K562 (cell line): ENCODE measurements at regions not wholly inside any gene's neighbourhood (a gene's known extent, or its start where the extent isn't known, plus 50 kb on each side); places are given as distances from the start of the nearest gene placed in this dataset.

Experiments used
- ATAC-seq: fragments of 200-7000 bp; cut with Tn5 transposase; 3 replicates; pipeline ENCODE4 v1.9.1; 2020; ENCODE audit warnings: moderate library complexity
- BruUV-seq: library from RNA; stranded (reverse); fragments of 400-500 nt; replicated peaks from 2 replicates; lab custom pipeline; 2021; lab: Mats Ljungman, UMichigan
- CTCF ChIA-PET: fragments of 300-600 bp; formaldehyde crosslinking; extraction: SDS; loops from one replicate; lab custom pipeline; 2021; ENCODE audit warnings: low intra/inter-chr PET ratio; lab: Yijun Ruan, JAX
- POLR2A ChIA-PET: fragments of 300-600, 350-650 bp; sonication (Branson Sonifier 250); formaldehyde crosslinking; extraction: SDS; loops from one replicate; lab custom pipeline; 2021; ENCODE audit warnings: antibody characterized with exemption, inconsistent platforms; lab: Yijun Ruan, JAX
- DNase-seq, 4 experiments: peaks; one replicate each; pipeline versions ENCODE4 v3.0.0 to v3.0.0-alpha.2; 2011 to 2018; ENCODE audit warnings: low spot score in 3 of 4, mixed read lengths in 3 of 4; ENCODE audit errors: extremely low read depth in 1 of 4
- FAIRE-seq: peaks from 2 replicates; lab custom pipeline; 2011; peaks lifted over from hg19 to GRCh38; lab: Jason Lieb, UNC
- H2AFZ ChIP-seq: 2 replicates; pipeline ENCODE4 v1.6.0; 2011; ENCODE audit warnings: low read depth, low read length, control low read depth, inconsistent platforms
- H3K27ac ChIP-seq: fragments of 200-600 bp; 3 replicates; pipeline ENCODE4 v1.8.0; 2011; ENCODE audit warnings: low read depth, mild to moderate bottlenecking, control low read depth, inconsistent platforms, low read length, moderate library complexity, mixed read lengths; ENCODE audit errors: extremely low read depth
- H3K27me3 ChIP-seq, 2 experiments: fragments of 300-600 bp in 1 of 2; 2 replicates in 1 of 2; 3 replicates in 1 of 2; pipeline versions ENCODE4 v1.6.0 to v1.8.0; 2011; ENCODE audit warnings: inconsistent platforms in 2 of 2, low read length in 2 of 2, mild to moderate bottlenecking in 1 of 2, mixed read lengths in 1 of 2, moderate library complexity in 1 of 2; ENCODE audit not compliant: control insufficient read depth in 2 of 2, insufficient read depth in 2 of 2
- H3K36me3 ChIP-seq: fragments of 300-600 bp; 3 replicates; pipeline ENCODE4 v1.8.0; 2011; ENCODE audit warnings: mild to moderate bottlenecking, low read length, inconsistent platforms; ENCODE audit not compliant: control insufficient read depth, insufficient read depth
- H3K4me1 ChIP-seq, 2 experiments: fragments of 200-600 bp in 1 of 2; replicated peaks in 1 of 2; 2 replicates in 1 of 2; 3 replicates in 1 of 2; pipeline versions ENCODE4 v1.5.1 to v1.8.0; 2011; ENCODE audit warnings: inconsistent platforms in 2 of 2, low read length in 2 of 2, mild to moderate bottlenecking in 1 of 2, mixed read lengths in 1 of 2, moderate library complexity in 1 of 2; ENCODE audit not compliant: control insufficient read depth in 2 of 2, insufficient read depth in 2 of 2
- H3K4me2 ChIP-seq: 2 replicates; pipeline ENCODE4 v1.6.1; 2011; ENCODE audit warnings: low read length, control low read depth, inconsistent platforms, mixed read lengths; ENCODE audit not compliant: insufficient read depth
- H3K4me3 ChIP-seq: fragments of 200-600 bp; sonication (generic), shearing (Covaris generic); 2 replicates; pipeline ENCODE4 v1.5.1; 2016; ENCODE audit warnings: control low read depth, inconsistent platforms
- H3K79me2 ChIP-seq: fragments of 200-600 bp; 3 replicates; pipeline ENCODE4 v1.8.0; 2011; ENCODE audit warnings: low read length, inconsistent platforms; ENCODE audit not compliant: control insufficient read depth, insufficient read depth
- H3K9ac ChIP-seq, 2 experiments: 2 replicates each; pipeline versions ENCODE4 v1.6.0 to v1.6.1; 2011; ENCODE audit warnings: low read depth in 2 of 2, low read length in 2 of 2, control low read depth in 1 of 2, inconsistent platforms in 1 of 2, mild to moderate bottlenecking in 1 of 2, mixed read lengths in 1 of 2; ENCODE audit not compliant: insufficient read depth in 1 of 2
- H3K9me1 ChIP-seq: one replicate; pipeline ENCODE4 v1.6.0; 2011; ENCODE audit warnings: inconsistent platforms, mild to moderate bottlenecking, low read length, moderate library complexity; ENCODE audit not compliant: control insufficient read depth, insufficient read depth
- H3K9me3 ChIP-seq: replicated peaks from 2 replicates; pipeline ENCODE4 v1.5.1; 2011; ENCODE audit warnings: low read depth, low read length, inconsistent platforms; ENCODE audit not compliant: control insufficient read depth, insufficient read depth
- H4K20me1 ChIP-seq: replicated peaks from 2 replicates; pipeline ENCODE4 v1.6.1; 2011; ENCODE audit warnings: low read length, inconsistent platforms, mixed read lengths; ENCODE audit not compliant: control insufficient read depth, insufficient read depth
- LCOR ChIP-seq: sonication (generic); formaldehyde crosslinking; IDR thresholded peaks from 2 replicates; pipeline ENCODE4 v1.8.0; 2022; ENCODE audit warnings: mild to moderate bottlenecking, missing genetic modification reagents
- MYBL2 ChIP-seq, 2 experiments: fragments of 450-650 bp in 1 of 2; sonication (generic) in 1 of 2; formaldehyde crosslinking in 1 of 2; IDR thresholded peaks; 2 replicates each; pipeline versions ENCODE4 v1.6.1 to v1.8.1; 2017 to 2022; ENCODE audit warnings: borderline replicate concordance in 1 of 2, inconsistent platforms in 1 of 2, low read depth in 1 of 2, mild to moderate bottlenecking in 1 of 2, missing genetic modification reagents in 1 of 2, moderate library complexity in 1 of 2
- NR2F6 ChIP-seq: fragments of 450-650 bp; formaldehyde crosslinking; IDR thresholded peaks from 2 replicates; pipeline ENCODE4 v1.4.0; 2020; ENCODE audit warnings: mild to moderate bottlenecking
- NR3C1 ChIP-seq: sonication (generic); formaldehyde crosslinking; IDR thresholded peaks from 2 replicates; pipeline ENCODE4 v1.8.1; 2022; ENCODE audit warnings: missing genetic modification reagents
- NRF1 ChIP-seq, 2 experiments: fragments of 450-650 bp; IDR thresholded peaks in 1 of 2; conservative IDR thresholded peaks in 1 of 2; 2 replicates each; pipeline ENCODE4 v1.6.1; 2014; ENCODE audit warnings: mild to moderate bottlenecking in 2 of 2
- YBX1 ChIP-seq: fragments of 450-650 bp; IDR thresholded peaks from 2 replicates; pipeline ENCODE4 v1.7.1; 2016; ENCODE audit warnings: mild to moderate bottlenecking
- ZC3H11A ChIP-seq: IDR thresholded peaks from 2 replicates; pipeline ENCODE4 v1.6.1; 2012; ENCODE audit warnings: low read depth, low read length, improper control_type of control experiment
- ZKSCAN8 ChIP-seq: fragments of 200-800 bp; sonication (Bioruptor generic); IDR thresholded peaks from 2 replicates; pipeline ENCODE4 v1.6.1; 2016; ENCODE audit warnings: missing genetic modification characterization, missing compliant biosample characterization
- ZNF217 ChIP-seq: sonication (generic); formaldehyde crosslinking; IDR thresholded peaks from 2 replicates; pipeline ENCODE4 v1.8.0; 2022; ENCODE audit warnings: mild to moderate bottlenecking, missing genetic modification reagents
- WGBS: fragments of 100-300 bp; shearing (Covaris generic); methylation state at CpG from one replicate; pipeline ENCODE4 v1.1.6; 2016; ENCODE audit warnings: low coverage, mixed read lengths; ENCODE audit not compliant: insufficient coverage; ENCODE audit errors: missing lambda C conversion rate; 5-methylcytosine and 5-hydroxymethylcytosine counted together
- in situ Hi-C: fragments of 300-500 bp; cut with MboI; formaldehyde crosslinking; loops from 4 replicates; pipeline ENCODE4 v1.15.0; 2018; ENCODE audit warnings: inconsistent platforms, mixed read lengths
- intact Hi-C: fragments of 100-400 bp; cut with micrococcal nuclease; formaldehyde crosslinking; loops from 2 replicates; pipeline ENCODE4 v1.14.2; 2022
- TF ChIP-seq, protein P1 (sequence below): sonication (generic); formaldehyde crosslinking; IDR thresholded peaks from 2 replicates; pipeline ENCODE4 v1.8.0; 2022; ENCODE audit warnings: missing genetic modification reagents, mild to moderate bottlenecking, borderline replicate concordance
- TF ChIP-seq, protein P2 (sequence below): fragments of 450-650 bp; IDR thresholded peaks from 2 replicates; pipeline ENCODE4 v1.6.1; 2016; ENCODE audit warnings: low read depth

DNA sequence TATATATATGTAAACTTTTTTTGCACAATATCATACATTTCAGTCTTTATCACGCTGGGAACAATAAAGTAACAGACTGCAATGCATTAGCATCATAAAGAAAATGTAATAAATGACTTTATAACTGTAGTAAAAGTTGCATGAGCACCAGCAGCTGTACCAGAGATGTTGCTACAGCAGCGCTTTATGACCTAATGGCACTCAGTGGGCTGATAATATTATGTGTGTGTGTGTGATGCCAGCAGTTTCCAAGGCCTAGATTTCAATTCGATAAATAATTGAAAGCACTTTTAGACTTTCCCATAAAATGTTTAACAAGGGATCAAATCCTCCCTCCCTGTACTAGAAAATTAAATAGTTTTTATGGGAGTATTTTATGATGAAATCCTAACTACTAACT is 367.6 kb upstream of the AGA start (continued):
- TF ChIP-seq, protein P1, sequence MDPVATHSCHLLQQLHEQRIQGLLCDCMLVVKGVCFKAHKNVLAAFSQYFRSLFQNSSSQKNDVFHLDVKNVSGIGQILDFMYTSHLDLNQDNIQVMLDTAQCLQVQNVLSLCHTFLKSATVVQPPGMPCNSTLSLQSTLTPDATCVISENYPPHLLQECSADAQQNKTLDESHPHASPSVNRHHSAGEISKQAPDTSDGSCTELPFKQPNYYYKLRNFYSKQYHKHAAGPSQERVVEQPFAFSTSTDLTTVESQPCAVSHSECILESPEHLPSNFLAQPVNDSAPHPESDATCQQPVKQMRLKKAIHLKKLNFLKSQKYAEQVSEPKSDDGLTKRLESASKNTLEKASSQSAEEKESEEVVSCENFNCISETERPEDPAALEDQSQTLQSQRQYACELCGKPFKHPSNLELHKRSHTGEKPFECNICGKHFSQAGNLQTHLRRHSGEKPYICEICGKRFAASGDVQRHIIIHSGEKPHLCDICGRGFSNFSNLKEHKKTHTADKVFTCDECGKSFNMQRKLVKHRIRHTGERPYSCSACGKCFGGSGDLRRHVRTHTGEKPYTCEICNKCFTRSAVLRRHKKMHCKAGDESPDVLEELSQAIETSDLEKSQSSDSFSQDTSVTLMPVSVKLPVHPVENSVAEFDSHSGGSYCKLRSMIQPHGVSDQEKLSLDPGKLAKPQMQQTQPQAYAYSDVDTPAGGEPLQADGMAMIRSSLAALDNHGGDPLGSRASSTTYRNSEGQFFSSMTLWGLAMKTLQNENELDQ, result no peak

DNA sequence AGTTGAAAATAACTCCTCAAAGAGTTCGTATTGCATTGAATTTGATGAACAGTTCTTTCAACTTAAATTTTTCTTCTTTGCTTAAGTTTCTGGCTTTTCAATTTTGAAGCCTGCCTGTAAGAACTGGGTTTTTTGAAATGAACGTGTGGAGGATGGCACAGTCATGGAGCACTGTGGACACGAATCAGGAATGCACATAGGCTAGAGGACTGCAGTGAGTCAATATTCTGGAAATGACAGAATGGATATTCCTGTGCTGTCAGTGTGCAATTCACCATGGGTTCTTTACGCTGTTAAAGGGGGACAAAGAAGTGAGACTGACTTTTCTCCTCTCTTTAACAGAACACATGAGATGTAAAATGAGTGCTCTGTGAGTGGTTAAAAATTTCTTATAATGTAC is 368.0 kb upstream of the AGA start:
- H3K9me3 ChIP-seq, result no peaks in the 10 kb centered on the region
- H3K9me1 ChIP-seq, result no peaks in the 10 kb centered on the region
- H3K79me2 ChIP-seq, result no peaks in the 10 kb centered on the region
- DNase-seq, result no peak
- FAIRE-seq, result no peak
- no peak for ATAC-seq
- POLR2A ChIA-PET, result no interaction called here
- H3K27ac ChIP-seq, result no peak overlapping the region
- H3K4me3 ChIP-seq, result no peak overlapping the region
- H3K4me2 ChIP-seq, result no peak overlapping the region
- H3K36me3 ChIP-seq, result no peaks in the 10 kb centered on the region
- H3K9ac ChIP-seq, result no peak overlapping the region
- CTCF ChIA-PET, result no interaction called here
- in situ Hi-C loops, result no loop called here
- BruUV-seq, result no TSS peak
- no peak overlapping the region for H2AFZ ChIP-seq
- intact Hi-C loops, result no loop called here
- no peaks in the 10 kb centered on the region for H4K20me1 ChIP-seq
- 0% methylated on average over 4 of the region's 4 CpGs for WGBS
- H3K4me1 ChIP-seq, result no peaks in the 10 kb centered on the region
- H3K27me3 ChIP-seq, result no peaks in the 10 kb centered on the region
- TF ChIP-seq ZNF217 (CRISPR knock-in tag) (no peak), LCOR (CRISPR knock-in tag) (no peak), ZKSCAN8 (CRISPR knock-in tag) (no peak), NR3C1 (CRISPR knock-in tag) (no peak), NR2F6 (CRISPR knock-in tag) (no peak), YBX1 (no peak), NRF1 (conservative IDR thresholded peaks at IDR 0.05 in 1 of 2, IDR thresholded peaks at IDR 0.05 in 1 of 2) (no peak), ZC3H11A (no peak), MYBL2 (IDR thresholded peaks at IDR 0.05; ENCODE audit: low read depth) (no peak), MYBL2 (CRISPR knock-in tag; IDR thresholded peaks at IDR 0.05; ENCODE audit: borderline replicate concordance) (no peak)
- TF ChIP-seq, protein P2, sequence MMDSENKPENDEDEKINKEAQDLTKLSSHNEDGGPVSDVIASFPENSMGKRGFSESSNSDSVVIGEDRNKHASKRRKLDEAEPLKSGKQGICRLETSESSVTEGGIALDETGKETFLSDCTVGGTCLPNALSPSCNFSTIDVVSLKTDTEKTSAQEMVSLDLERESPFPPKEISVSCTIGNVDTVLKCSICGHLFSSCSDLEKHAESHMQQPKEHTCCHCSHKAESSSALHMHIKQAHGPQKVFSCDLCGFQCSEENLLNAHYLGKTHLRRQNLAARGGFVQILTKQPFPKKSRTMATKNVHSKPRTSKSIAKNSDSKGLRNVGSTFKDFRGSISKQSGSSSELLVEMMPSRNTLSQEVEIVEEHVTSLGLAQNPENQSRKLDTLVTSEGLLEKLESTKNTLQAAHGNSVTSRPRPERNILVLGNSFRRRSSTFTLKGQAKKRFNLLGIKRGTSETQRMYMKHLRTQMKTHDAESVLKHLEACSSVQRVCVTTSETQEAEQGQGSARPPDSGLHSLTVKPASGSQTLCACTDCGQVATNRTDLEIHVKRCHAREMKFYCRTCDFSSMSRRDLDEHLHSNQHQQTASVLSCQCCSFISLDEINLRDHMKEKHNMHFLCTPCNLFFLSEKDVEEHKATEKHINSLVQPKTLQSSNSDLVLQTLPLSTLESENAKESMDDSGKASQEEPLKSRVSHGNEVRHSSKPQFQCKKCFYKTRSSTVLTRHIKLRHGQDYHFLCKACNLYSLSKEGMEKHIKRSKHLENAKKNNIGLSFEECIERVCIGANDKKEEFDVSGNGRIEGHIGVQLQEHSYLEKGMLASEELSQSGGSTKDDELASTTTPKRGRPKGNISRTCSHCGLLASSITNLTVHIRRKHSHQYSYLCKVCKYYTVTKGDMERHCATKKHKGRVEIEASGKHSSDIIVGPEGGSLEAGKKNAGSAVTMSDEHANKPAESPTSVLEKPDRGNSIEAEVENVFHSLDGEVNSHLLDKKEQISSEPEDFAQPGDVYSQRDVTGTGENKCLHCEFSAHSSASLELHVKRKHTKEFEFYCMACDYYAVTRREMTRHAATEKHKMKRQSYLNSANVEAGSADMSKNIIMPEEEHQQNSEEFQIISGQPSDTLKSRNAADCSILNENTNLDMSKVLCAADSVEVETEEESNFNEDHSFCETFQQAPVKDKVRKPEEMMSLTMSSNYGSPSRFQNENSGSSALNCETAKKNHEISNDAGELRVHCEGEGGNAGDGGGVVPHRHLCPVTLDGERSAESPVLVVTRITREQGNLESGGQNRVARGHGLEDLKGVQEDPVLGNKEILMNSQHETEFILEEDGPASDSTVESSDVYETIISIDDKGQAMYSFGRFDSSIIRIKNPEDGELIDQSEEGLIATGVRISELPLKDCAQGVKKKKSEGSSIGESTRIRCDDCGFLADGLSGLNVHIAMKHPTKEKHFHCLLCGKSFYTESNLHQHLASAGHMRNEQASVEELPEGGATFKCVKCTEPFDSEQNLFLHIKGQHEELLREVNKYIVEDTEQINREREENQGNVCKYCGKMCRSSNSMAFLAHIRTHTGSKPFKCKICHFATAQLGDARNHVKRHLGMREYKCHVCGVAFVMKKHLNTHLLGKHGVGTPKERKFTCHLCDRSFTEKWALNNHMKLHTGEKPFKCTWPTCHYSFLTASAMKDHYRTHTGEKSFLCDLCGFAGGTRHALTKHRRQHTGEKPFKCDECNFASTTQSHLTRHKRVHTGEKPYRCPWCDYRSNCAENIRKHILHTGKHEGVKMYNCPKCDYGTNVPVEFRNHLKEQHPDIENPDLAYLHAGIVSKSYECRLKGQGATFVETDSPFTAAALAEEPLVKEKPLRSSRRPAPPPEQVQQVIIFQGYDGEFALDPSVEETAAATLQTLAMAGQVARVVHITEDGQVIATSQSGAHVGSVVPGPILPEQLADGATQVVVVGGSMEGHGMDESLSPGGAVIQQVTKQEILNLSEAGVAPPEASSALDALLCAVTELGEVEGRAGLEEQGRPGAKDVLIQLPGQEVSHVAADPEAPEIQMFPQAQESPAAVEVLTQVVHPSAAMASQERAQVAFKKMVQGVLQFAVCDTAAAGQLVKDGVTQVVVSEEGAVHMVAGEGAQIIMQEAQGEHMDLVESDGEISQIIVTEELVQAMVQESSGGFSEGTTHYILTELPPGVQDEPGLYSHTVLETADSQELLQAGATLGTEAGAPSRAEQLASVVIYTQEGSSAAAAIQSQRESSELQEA, result no peak
